SK-N-MC (cell line): ENCODE measurements at regions not wholly inside any gene's neighbourhood (a gene's known extent, or its start where the extent isn't known, plus 50 kb on each side); places are given as distances from the start of the nearest gene placed in this dataset.

Experiments used
- DNase-seq: peaks from one replicate; pipeline ENCODE4 v3.0.0-alpha.2; 2011; ENCODE audit warnings: low read depth, low spot score
- H3K27ac ChIP-seq: fragments of 200-600 bp; sonication (generic); 2 replicates; pipeline ENCODE4 v1.5.1; 2016; ENCODE audit warnings: mixed run types
- H3K36me3 ChIP-seq: fragments of 200-600 bp; sonication (generic); 2 replicates; pipeline ENCODE4 v1.6.1; 2017; ENCODE audit warnings: antibody characterized with exemption, low read length, mixed read lengths; ENCODE audit not compliant: insufficient read depth
- H3K4me3 ChIP-seq: fragments of 200-600 bp; sonication (generic); 2 replicates; pipeline ENCODE4 v1.5.1; 2016
- H3K9ac ChIP-seq: fragments of 200-600 bp; sonication (generic); 2 replicates; pipeline ENCODE4 v1.8.0; 2017; ENCODE audit warnings: mixed run types, mixed read lengths; ENCODE audit not compliant: insufficient read length
- H3K9me3 ChIP-seq: fragments of 200-600 bp; sonication (generic); 2 replicates; pipeline ENCODE4 v1.6.1; 2017; ENCODE audit warnings: low read depth, mild to moderate bottlenecking, antibody characterized with exemption, low read length, moderate library complexity, mixed read lengths
- EZH2 ChIP-seq: fragments of 200-600 bp; sonication (generic); IDR thresholded peaks from one replicate; pipeline ENCODE4 v1.6.1; 2017; ENCODE audit warnings: antibody characterized with exemption
- FOXP2 ChIP-seq: optimal IDR thresholded peaks from 2 replicates; pipeline ENCODE3; 2011; ENCODE audit warnings: mild to moderate bottlenecking, moderate library complexity; ENCODE audit not compliant: insufficient read depth; ENCODE audit errors: extremely low read length, control extremely low read depth
- POLR2AphosphoS5 ChIP-seq: IDR thresholded peaks from 2 replicates; pipeline ENCODE4 v1.6.1; 2012; ENCODE audit warnings: mild to moderate bottlenecking, low read depth, low read length, borderline replicate concordance

- DNase-seq, result no peak
- H3K9ac ChIP-seq, result no peak overlapping the region
- H3K36me3 ChIP-seq, result no peaks in the 10 kb centered on the region
- no peak overlapping the region for H3K4me3 ChIP-seq
- no peak overlapping the region for H3K27ac ChIP-seq
- no peaks in the 10 kb centered on the region for H3K9me3 ChIP-seq
- TF ChIP-seq EZH2 (no peak), FOXP2 (no peak), POLR2AphosphoS5 (no peak)
These were observed 344.9 kb upstream of the JARID2 start for GRCh38 chr6:14900919-14901318.

- TF ChIP-seq POLR2AphosphoS5, result no peak
- no peak for TF ChIP-seq FOXP2
- no peak for TF ChIP-seq EZH2
- no peak overlapping the region for H3K4me3 ChIP-seq
- no peak for DNase-seq
- H3K9me3 ChIP-seq, result no peaks in the 10 kb centered on the region
- H3K36me3 ChIP-seq, result no peaks in the 10 kb centered on the region
- no peak overlapping the region for H3K9ac ChIP-seq
- H3K27ac ChIP-seq, result no peak overlapping the region
These were observed 342.5 kb upstream of the JARID2 start for GRCh38 chr6:14903176-14904038.

- TF ChIP-seq POLR2AphosphoS5 (no peak), EZH2 (no peak), FOXP2 (no peak)
- DNase-seq, result no peak
- Histone ChIP-seq H3K9me3 (no peaks in the 10 kb centered on the region), H3K4me3 (no peak overlapping the region), H3K36me3 (no peaks in the 10 kb centered on the region), H3K9ac (no peak overlapping the region), H3K27ac (no peak overlapping the region)
These were observed 340.7 kb upstream of the JARID2 start for GRCh38 chr6:14905201-14905600.

GRCh38 chr6:14906621-14907020 is 339.2 kb upstream of the JARID2 start:
- H3K4me3 ChIP-seq, result no peak overlapping the region
- no peak overlapping the region for H3K9ac ChIP-seq
- no peak for TF ChIP-seq EZH2
- no peak for TF ChIP-seq FOXP2
- no peak for TF ChIP-seq POLR2AphosphoS5
- H3K9me3 ChIP-seq, result no peaks in the 10 kb centered on the region
- no peak for DNase-seq
- H3K36me3 ChIP-seq, result no peaks in the 10 kb centered on the region
- no peak overlapping the region for H3K27ac ChIP-seq

GRCh38 chr6:14910692-14911547 is 334.9 kb upstream of the JARID2 start:
- H3K9ac ChIP-seq, result no peak overlapping the region
- no peak for DNase-seq
- H3K9me3 ChIP-seq, result no peaks in the 10 kb centered on the region
- no peak overlapping the region for H3K27ac ChIP-seq
- TF ChIP-seq FOXP2, result no peak
- peak; percentile 20; the same call in 1 of the 2 replicates for TF ChIP-seq POLR2AphosphoS5
- no peak for TF ChIP-seq EZH2
- no peak overlapping the region for H3K4me3 ChIP-seq
- H3K36me3 ChIP-seq, result no peaks in the 10 kb centered on the region

GRCh38 chr6:14912226-14912625 is 333.6 kb upstream of the JARID2 start:
- no peak overlapping the region for H3K9ac ChIP-seq
- DNase-seq, result no peak

GRCh38 chr6:14912706-14913105 is 333.2 kb upstream of the JARID2 start:
- TF ChIP-seq FOXP2, result no peak
- TF ChIP-seq EZH2, result no peak
- no peak for TF ChIP-seq POLR2AphosphoS5
- Histone ChIP-seq H3K4me3 (no peak overlapping the region), H3K27ac (no peak overlapping the region), H3K9me3 (no peaks in the 10 kb centered on the region), H3K36me3 (no peaks in the 10 kb centered on the region), H3K9ac (no peak overlapping the region)
- DNase-seq, result no peak

More at GRCh38 chr6:14912226-14912625, 333.6 kb upstream of the JARID2 start:
- H3K27ac ChIP-seq, result no peak overlapping the region
- H3K9me3 ChIP-seq, result no peaks in the 10 kb centered on the region
- TF ChIP-seq POLR2AphosphoS5 (no peak), EZH2 (no peak), FOXP2 (no peak)
- H3K4me3 ChIP-seq, result no peak overlapping the region
- H3K36me3 ChIP-seq, result no peaks in the 10 kb centered on the region

- no peak overlapping the region for H3K27ac ChIP-seq
- no peaks in the 10 kb centered on the region for H3K36me3 ChIP-seq
- H3K4me3 ChIP-seq, result no peak overlapping the region
- TF ChIP-seq FOXP2, result no peak
- TF ChIP-seq POLR2AphosphoS5, result no peak
- TF ChIP-seq EZH2, result no peak
- no peak overlapping the region for H3K9ac ChIP-seq
- DNase-seq, result no peak
- H3K9me3 ChIP-seq, result no peaks in the 10 kb centered on the region
These were observed 331.9 kb upstream of the JARID2 start for GRCh38 chr6:14913931-14914330.
